HG03175 (cell line): ENCODE measurements at regions not wholly inside any gene's neighbourhood (a gene's known extent, or its start where the extent isn't known, plus 50 kb on each side); places are given as distances from the start of the nearest gene placed in this dataset.

ENCODE experiments used
- ATAC-seq: cut with Tn5 transposase; IDR thresholded peaks from one replicate; pipeline ENCODE4 v1.9.1; 2021; ENCODE audit warnings: mild to moderate bottlenecking, moderate library complexity; ENCODE audit not compliant: unreplicated experiment

GRCh38 chr4:58561170-58561569 lies 1451.0 kb upstream of the IGFBP7 start:
- ATAC-seq, result no peak

- ATAC-seq, result no peak
Measured at GRCh38 chr4:58560736-58561135, 1450.6 kb upstream of the IGFBP7 start.

- no peak for ATAC-seq
Measured at GRCh38 chr4:58553679-58554078, 1443.5 kb upstream of the IGFBP7 start.

GRCh38 chr4:58553031-58553430 lies 1442.8 kb upstream of the IGFBP7 start:
- ATAC-seq, result no peak

- ATAC-seq, result no peak
Measured at GRCh38 chr4:58551676-58552075, 1441.5 kb upstream of the IGFBP7 start.

GRCh38 chr4:58543465-58543864 lies 1433.3 kb upstream of the IGFBP7 start:
- no peak for ATAC-seq

- ATAC-seq, result no peak
Measured at GRCh38 chr4:58541926-58542325, 1431.7 kb upstream of the IGFBP7 start.

- no peak for ATAC-seq
Measured at GRCh38 chr4:58522765-58523382, 1412.7 kb upstream of the IGFBP7 start.

- no peak for ATAC-seq
Measured at GRCh38 chr4:58515226-58515625, 1405.0 kb upstream of the IGFBP7 start.

GRCh38 chr4:58514299-58514698 lies 1404.1 kb upstream of the IGFBP7 start:
- no peak for ATAC-seq

GRCh38 chr4:58510652-58511051 lies 1400.5 kb upstream of the IGFBP7 start:
- no peak for ATAC-seq

- no peak for ATAC-seq
Measured at GRCh38 chr4:58507079-58507478, 1396.9 kb upstream of the IGFBP7 start.

- ATAC-seq, result no peak
Measured at GRCh38 chr4:58502839-58503238, 1392.7 kb upstream of the IGFBP7 start.

- no peak for ATAC-seq
Measured at GRCh38 chr4:58499182-58499581, 1389.0 kb upstream of the IGFBP7 start.

GRCh38 chr4:58491620-58492019 lies 1381.4 kb upstream of the IGFBP7 start:
- no peak for ATAC-seq

GRCh38 chr4:58477950-58478349 lies 1367.8 kb upstream of the IGFBP7 start:
- no peak for ATAC-seq

GRCh38 chr4:58477513-58477912 lies 1367.3 kb upstream of the IGFBP7 start:
- ATAC-seq, result no peak

- ATAC-seq, result no peak
Measured at GRCh38 chr4:58475097-58475496, 1364.9 kb upstream of the IGFBP7 start.

- ATAC-seq, result no peak
Measured at GRCh38 chr4:58465031-58465430, 1354.8 kb upstream of the IGFBP7 start.

GRCh38 chr4:58456727-58457384 lies 1346.7 kb upstream of the IGFBP7 start:
- ATAC-seq, result no peak

- ATAC-seq, result peak; percentile 60
Measured at GRCh38 chr4:58453956-58454355, 1343.8 kb upstream of the IGFBP7 start.

- ATAC-seq, result no peak
Measured at GRCh38 chr4:58451707-58452106, 1341.5 kb upstream of the IGFBP7 start.

- ATAC-seq, result no peak
Measured at GRCh38 chr4:58435871-58436270, 1325.7 kb upstream of the IGFBP7 start.
